ENCODE measurements at regions not wholly inside any gene's neighbourhood (a gene's known extent, or its start where the extent isn't known, plus 50 kb on each side); places are given as distances from the start of the nearest gene placed in this dataset.
"Not testable (repeated sequence)": the region's sequence is repeated elsewhere in the genome, so short reads cannot be mapped to it uniquely, and the experiment has no call there.

DNA sequence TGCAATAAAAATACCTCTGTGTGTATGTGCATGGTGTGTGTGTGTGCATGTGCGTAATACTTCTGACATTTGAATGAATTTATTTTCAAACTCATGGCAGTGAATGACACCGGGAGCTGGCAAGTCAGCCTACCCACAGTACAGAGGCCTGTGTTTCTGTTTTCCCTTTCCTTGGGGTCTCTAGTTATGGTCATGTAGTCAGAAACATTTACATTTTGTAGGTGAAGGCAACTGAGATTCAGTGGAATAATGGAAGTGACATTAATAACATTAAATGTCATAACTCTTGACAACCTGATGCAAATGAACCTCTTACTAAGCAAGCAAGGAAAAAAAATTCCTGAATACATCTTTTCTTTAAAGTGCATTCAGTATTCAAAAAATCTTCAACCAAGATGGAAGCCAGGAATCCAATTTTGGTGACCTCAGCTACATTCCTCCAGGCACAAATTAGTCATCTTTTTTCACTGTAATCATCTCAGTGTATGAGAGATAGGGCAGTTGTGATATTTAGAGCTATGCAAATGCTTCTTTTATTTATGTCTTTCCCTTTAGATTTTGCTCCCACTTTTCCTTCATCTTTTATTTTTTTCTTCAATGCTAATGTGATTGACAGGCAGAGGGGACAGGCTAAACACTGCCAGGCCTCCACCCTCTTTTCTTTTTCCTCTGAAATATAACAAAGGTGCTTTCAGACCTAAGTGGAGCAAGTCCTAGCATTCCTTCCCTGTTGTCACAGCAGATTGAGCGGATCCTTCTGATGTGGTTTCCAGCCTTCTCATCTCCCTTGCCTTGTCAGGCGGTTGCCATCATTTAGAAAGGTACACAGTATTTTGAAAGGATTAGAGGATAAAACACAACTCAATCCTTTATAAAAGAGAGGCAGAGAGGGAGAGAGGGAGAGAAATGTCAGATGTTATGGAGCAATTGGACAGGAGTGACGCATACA, 569.8 kb upstream of the ADAMTS16 start:
- DNase-seq (ENCODE audit: low read depth): no peak

DNA sequence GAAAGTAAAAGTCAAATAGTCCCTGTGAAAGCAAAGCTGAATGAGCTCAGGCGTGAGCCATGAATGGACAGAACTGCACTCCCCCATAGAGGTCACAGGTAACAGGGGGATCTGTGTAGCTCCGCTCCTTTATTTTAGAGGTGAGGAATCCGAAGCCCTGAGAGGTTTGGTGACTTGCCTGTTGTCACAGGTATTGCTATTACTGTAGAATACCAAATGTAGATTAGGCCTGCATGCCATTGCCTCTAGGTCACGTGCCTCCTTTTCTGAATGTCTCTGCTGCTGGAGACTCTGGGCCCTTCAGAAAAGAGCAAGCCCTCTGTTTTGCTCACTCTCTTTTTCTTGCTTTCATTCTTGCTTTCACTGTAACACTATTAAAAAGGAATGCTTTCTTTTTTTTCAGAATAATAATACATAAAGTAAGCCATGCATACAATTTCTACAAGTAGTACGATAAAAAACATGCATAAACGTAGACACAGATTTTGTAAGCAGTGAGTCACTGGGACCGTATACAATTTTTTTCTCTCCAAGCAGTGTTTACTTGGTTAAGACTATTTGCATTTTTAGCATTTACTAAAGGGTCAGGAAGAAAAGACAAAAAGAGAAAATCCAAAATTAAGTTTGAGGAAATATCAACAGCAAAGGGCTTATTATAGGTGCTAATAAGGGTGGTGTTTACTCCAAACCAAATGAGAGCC, 568.7 kb upstream of the ADAMTS16 start:
- DNase-seq (ENCODE audit: low read depth): no peak

DNA sequence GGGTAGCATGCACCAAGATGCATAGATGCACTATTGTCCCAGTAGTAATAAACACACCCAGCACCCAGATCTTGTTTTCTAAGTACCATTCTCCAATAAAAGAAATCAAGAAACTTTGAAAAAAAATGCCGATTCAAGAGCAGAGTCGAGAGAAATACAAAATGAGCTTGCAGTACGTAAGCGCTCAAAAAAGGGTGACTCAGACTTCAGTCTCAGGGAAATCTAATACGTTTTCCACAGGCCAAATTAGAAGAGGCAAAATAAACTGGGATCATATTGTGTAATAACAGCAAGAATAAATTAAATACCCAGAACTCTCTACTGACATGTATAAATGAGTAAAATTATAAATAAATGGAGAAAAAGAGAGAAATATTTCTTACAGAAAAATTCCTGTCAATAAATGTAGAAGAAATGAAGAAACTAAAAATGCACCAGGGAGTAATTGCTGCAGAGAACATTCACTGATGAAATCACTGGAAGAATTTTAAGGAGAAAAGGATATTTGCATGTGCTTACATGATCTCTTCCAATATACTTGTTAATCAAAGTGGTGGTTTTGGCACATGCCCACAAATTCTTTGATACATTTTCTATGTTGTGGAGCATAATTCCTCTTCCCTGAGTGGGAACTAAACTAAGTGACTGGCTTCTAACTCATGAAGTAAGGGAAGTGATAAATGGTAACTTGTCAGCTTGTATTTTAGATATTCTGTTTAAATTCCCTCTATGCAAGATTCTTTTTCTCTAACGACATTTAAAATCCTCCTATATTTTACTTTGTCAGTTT, 567.6 kb upstream of the ADAMTS16 start:
- DNase-seq (ENCODE audit: low read depth): no peak

DNA sequence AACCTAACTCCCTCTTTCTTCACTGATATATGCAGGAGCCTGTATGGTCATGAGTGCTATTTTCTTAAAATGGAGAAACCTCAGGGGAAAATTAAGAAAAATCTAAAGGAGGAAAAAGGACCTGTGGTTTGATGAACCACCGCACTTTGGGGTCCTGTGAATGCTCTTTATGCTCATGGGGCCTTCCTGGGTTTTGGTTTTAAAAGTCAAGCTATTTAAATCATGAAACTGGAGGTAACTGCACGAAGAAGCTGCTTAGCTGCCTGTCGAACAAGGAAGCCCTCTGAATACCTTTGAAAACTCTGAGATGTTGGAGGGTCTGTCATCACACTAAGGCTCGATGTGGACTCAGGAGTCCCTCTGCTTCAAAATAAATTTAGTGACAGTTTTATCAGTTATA, 564.5 kb upstream of the ADAMTS16 start:
- DNase-seq (ENCODE audit: low read depth): no peak

DNA sequence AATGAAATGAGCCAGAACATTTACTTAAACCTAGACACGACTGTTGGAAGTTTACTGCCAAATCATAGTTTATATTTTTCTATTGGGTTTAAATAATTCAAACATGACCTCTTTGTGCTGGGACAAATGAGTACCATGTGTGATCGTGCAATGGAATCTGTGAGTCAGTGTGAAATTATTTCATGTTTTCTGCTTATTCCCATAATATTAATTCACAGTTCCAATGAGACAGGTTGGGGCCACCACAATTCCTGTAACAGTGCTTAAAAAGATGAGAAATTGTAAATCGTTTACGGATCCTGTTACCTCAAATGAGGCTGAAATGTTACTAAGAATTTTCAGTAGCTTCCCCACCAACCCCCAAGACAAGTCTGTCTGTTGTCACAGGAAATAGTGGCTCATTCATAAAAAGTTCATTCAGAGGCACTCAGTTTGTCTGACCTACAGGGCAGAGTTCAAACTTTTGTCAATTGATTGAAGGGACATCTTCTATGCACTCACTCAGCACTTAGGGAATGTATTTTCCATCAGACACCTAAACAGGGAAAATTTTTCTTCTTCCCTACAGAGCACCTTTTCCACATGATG, 563.9 kb upstream of the ADAMTS16 start:
- DNase-seq (ENCODE audit: low read depth): no peak

DNA sequence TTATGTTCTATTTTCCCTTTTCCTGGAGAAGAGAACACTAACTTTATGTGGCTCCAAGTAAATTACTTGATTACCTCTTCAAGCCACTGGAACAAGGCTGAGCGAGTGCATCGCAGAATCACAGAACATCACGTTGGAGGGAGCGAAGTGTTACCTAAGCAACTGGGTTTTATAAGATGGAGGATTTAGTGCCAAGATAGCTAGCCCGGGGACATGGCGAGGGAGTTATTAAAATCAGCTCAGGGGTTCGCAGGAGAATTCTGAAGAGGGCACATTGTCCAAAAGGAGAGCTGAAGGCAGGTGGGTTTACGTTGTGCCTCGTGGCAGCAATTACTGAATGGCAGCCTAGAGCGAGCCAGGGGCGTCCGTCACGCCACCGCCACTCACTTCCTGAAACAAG, 563.2 kb upstream of the ADAMTS16 start:
- no peak for DNase-seq (ENCODE audit: low read depth)

DNA sequence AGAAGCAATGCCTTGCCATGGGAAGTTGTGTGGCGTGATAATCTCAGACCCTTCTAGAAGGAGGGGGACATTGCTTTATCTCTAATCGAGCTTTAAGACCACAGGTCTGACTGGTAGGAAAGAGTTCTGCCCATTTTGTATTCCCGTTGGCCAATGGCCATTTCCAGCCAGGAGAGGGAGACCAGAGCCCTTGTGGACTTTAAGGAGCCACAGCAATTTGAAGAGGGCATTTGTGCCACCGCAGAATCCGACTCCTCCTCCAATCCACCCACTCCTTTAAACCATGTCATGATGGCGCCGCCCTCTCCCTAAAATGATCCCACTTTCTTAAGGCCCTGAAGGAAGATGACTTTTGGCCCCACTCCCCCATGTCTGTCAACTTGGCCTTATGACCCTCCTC, 560.5 kb upstream of the ADAMTS16 start:
- no peak for DNase-seq (ENCODE audit: low read depth)

DNA sequence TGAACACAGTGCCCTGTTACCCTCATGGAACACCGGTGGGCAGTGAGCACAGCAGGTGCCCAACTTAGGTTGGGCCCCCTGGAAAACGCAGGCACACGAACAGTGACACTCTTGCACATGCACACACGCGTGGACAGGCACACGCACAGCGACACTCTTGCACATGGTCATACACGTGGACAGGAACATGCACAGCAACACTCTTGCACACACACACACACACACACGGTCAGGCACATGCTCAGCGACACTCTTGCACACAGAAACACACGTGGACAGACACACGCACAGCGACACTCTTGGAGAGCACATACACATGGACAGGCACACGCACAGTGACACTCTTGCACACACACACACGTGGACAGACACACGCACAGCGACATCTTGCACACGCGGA, 559.4 kb upstream of the ADAMTS16 start:
- no peak for DNase-seq (ENCODE audit: low read depth)

DNA sequence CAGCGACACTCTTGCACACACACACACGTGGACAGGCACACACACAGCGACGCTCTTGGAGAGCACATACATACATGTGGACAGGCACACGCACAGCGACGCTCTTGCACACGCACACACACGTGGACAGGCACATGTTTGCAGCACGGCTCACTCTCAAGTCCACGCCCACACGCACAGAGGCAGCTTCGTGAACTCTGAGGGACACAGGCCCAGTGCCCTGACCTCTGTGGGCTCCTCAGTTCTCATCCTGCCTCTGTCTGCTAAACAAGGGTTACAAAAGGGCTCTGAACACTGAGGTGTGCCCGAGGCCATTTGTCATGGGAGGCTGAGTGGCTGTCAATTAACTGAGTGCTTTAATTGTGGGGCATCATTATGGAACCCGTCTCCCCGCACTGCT, 558.8 kb upstream of the ADAMTS16 start:
- no peak for DNase-seq (ENCODE audit: low read depth)

DNA sequence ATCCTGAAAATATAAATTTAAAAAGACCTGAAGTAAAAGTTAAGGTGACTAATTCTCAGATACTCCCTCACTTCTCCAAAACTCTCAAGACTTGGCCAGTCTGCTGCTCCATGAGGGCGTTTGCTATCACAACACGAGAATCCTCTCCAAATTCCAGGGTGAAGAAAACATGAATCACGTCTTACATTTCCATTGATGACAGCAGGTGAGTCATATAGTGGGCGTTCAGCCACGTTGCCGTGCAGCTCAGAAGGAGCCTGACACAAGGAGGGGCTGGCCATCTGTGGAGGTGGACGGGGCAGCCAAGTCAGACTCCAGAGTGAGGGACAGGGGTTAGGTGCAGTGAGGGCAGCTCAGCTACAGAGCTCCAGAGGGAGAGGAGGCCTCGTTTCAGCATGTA, 555.1 kb upstream of the ADAMTS16 start:
- no peak for DNase-seq (ENCODE audit: low read depth)

DNA sequence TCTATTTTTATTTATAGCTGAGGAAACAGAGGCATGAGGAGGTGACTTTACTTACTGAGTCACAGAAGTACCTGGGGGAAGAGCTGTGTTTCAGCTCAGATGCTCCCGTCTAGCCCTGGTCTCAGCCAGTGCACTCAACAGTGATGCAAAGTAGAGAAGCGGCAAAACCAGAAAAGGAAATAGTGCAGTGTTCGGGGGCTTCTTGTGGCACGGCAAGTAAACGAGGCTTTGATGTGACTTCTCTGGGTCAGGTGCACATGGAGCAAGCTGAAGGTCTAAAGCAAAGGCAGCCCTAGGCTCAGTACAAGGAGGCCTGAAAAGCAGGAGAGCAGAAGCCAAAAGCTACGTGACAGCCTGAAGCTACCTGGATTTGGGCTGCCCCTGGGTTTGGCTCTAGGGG, 526.7 kb upstream of the ADAMTS16 start:
- no peak for DNase-seq (ENCODE audit: low read depth)

DNA sequence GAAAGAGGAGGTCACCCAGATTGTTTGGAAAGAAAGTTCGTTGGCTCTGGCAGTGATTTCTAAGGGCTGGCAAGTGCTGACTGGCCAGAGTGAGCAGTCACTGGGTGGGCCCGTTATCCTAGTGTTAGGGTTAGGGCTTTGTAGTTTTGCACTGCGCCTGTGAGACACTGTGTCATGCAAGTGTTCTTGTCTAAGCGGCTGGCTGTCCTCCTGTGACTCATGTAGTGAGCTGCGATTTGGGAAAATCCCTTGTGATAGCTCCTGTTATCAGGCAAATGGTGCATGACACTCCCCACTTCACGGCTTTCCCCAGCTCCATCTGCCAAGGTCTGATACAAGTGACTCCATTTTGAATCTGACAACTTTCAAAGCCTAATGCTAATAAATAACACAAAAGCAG, 526.0 kb upstream of the ADAMTS16 start:
- DNase-seq (ENCODE audit: low read depth): no peak

DNA sequence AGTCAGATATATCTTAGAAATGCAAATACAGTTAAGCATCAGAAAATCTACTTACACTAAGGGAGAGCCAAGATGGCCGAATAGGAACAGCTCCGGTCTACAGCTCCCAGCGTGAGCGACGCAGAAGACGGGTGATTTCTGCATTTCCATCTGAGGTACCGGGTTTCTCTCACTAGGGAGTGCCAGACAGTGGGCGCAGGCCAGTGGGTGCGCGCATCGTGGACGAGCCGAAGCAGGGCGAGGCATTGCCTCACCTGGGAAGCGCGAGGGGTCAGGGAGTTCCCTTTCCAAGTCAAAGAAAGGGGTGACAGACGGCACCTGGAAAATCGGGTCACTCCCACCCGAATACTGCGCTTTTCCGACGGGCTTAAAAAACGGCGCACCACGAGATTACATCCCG, 524.8 kb upstream of the ADAMTS16 start:
- not testable (repeated sequence) for DNase-seq (ENCODE audit: low read depth)

DNA sequence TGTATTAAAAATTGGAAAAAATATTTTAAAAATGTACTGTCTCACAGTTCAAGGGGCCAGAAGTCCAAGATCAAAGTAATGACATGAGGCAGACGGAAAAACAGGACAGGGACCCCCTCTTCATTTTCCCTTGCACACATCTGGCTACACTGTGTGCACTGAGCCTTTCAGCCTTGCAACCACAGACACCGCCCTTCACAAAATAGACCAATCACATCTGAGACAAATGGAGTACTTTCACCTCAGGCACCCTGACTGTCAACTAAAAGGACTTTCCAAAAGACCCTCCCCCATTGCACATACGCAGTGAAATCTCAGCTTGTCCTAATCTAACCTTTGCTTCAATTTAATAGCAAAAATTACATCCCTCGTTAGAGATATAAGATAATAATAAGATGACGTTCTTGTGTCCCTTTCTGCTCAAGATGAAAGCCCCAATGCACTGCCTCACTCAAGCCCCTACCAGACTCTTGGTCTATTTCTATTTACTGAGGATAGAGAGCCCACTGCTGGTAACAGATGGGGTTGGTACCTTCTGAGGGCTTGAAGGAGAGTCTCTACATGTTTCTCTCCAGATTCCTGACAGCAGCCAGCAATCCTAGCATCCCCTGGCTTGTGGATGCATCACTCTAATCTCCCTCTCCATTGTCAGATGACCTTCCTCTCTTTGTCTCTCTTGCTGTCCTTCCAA, 514.8 kb upstream of the ADAMTS16 start:
- no peak for DNase-seq (ENCODE audit: low read depth)

DNA sequence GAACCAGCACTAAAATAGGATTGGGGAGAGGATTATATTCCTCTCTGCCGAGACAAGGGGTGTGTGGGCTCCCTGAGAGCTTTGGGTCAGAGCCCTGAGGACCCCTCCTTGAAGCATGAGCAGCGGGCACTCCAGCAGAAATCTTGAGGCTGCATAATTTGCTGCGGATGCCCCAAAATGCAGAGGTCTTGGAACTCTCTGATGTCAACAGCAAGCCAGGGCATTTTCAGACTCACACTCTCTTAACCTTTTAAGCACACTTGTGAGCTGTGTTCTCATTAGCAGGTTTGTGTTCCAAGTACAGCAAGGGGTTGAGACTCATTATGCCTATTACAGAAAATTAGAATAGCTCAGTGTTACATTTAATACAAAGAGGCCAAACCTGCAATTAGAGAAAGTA, 513.0 kb upstream of the ADAMTS16 start:
- DNase-seq (ENCODE audit: low read depth): no peak

DNA sequence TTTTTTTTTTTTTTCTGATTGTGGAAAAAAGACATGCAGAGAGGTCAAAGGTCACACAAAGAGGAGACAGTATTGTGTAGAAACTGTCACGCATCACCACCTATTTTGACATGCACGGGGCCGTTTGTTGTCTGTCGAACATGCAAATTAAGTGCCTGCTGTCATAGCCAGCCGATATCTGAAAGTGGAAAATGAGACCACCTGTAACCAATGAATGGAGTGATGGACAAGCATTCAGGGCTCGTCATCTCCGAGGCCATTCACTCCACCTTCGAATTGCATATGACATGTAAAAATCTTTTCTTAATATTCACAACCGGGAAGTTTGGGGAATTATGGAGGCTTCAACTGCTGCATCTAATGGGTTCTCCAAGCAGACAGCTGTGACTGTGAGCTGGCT, 512.2 kb upstream of the ADAMTS16 start:
- no peak for DNase-seq (ENCODE audit: low read depth)

DNA sequence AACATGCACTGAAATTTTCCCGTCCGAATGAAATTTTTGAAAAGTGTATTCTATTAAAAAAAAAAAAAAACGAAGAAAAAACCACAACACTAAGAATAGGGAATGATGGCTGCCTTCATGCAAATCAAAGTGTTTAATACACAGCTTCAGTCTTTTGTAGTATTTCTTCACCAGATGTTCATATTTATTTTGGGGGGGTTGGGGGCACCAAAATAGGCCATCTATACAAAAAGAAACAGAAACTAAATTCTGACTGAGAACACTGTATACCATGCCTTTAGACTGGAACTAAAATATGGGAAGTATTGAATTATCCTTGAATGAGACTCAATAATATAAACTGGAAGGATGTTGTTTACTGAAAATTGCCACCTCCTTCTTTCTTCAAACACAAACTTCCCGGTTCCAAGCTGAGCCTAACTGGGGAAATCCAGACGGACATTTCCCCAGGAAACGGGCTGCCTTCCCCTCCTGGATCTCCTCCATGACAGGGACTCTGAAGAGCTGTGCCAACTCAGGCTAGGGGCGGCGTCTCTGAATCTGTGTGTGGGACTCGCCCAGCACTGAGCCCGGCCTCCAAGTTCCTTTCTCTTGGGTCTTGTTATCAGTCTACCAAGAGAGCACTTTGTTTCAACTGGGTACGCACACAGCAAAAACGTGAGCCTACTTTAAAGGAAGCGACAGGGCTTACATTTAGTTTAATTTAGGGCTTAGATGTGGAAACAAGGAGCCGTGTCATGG, 511.3 kb upstream of the ADAMTS16 start:
- DNase-seq (ENCODE audit: low read depth): no peak

DNA sequence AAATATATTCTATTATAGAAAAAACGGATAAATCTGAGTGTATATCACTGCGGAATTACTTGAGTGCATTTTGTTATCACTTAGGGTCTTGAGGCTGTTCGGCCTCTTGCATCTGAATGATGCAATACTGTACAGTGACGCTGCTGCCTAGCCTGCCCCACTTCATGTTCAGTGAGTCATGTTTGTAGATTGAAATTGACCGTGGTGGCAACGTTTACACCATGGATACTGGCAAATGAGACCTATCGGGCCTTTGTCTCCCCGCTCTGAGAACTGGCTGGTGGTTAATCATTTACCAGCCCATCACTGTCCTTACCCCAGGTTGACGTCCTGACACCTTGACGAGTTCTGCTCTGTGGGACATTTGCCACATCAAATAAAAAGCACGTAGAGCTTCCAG, 510.1 kb upstream of the ADAMTS16 start:
- DNase-seq (ENCODE audit: low read depth): no peak

DNA sequence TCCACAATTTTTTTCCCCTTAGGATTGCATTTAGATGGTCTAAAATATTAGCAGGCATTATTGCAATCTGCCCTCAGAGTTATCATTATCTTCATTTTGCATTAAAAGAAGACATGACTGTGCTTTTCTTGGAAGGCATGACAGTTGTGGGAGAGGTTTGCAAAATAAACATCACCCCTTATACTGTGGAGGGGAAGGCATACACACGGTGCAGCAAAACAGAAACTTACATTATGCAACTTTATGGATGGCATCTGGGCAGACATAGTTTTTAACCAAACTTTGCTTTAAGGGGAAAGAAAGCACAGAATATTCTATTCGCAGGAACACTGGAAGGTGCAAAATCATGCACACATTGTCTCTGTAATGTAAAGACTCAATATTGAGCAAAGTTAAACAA, 505.8 kb upstream of the ADAMTS16 start:
- no peak for DNase-seq (ENCODE audit: low read depth)

DNA sequence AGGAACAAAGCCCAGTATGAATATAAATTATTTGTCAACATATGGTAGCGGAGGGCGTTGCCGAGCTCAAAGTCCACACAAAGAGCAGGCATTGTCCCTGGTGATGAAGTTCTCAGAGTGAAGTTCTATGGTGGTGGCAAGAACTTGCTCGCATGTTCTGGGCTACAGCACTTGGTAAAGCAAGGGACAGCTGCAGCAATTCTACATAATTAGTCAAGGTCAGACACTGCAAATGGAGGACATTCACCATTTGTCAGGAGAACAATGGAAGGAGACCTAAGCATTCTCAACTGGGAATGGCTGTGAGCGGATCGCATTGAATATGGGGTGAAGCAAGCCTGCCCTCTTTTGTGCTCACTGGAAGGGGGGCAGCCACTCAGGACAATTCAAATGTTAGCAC, 503.8 kb upstream of the ADAMTS16 start:
- no peak for DNase-seq (ENCODE audit: low read depth)

DNA sequence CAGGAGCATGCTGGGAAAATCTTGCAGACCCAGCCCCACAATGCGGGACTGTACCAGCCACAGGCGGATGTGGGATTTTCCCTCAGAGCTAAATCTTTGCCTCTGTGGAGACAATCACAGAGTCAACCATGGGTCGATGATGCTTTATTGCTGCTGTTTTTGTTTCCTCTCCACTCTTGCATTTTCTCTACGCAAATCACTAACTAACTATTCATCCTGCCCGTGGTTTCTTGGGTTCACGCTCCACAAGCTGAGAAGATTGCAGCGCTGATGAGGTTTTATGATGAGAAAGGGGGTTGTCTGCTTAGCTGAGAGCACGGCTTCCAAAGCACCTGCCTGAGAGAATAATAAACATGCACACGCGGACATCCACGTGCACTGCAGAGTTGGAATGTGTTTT, 500.2 kb upstream of the ADAMTS16 start:
- no peak for DNase-seq (ENCODE audit: low read depth)

All from HS-27A (cell line).